ENCODE measurements at regions not wholly inside any gene's neighbourhood (a gene's known extent, or its start where the extent isn't known, plus 50 kb on each side); places are given as distances from the start of the nearest gene placed in this dataset.

GRCh38 chr5:74963407-74963806 is 89.0 kb downstream of the GCNT4 start:
- peaks cover 20% of the 10 kb centered on the region for H3K27me3 ChIP-seq
- no peak for TF ChIP-seq CTCF (IDR thresholded peaks at IDR 0.05; ENCODE audit: low read depth, low read length)
- H3K36me3 ChIP-seq = no peaks in the 10 kb centered on the region
- DNase-seq = no peak
- no peak overlapping the region for H3K4me3 ChIP-seq (ENCODE audit: low read depth, low read length)
- no peaks in the 10 kb centered on the region for H3K9me3 ChIP-seq
- H3K4me1 ChIP-seq = no peaks in the 10 kb centered on the region

GRCh38 chr5:74957906-74958305 is 91.7 kb upstream of the FAM169A start:
- Histone ChIP-seq H3K4me1 (no peaks in the 10 kb centered on the region), H3K4me3 (ENCODE audit: low read depth, low read length) (no peak overlapping the region), H3K27me3 (peaks cover 13% of the 10 kb centered on the region), H3K9me3 (no peaks in the 10 kb centered on the region), H3K36me3 (no peaks in the 10 kb centered on the region)
- no peak for TF ChIP-seq CTCF (IDR thresholded peaks at IDR 0.05; ENCODE audit: low read depth, low read length)
- no peak for DNase-seq

GRCh38 chr5:74957029-74957784 is 91.0 kb upstream of the FAM169A start:
- H3K4me1 ChIP-seq = no peaks in the 10 kb centered on the region
- no peak for TF ChIP-seq CTCF (IDR thresholded peaks at IDR 0.05; ENCODE audit: low read depth, low read length)
- peaks cover 13% of the 10 kb centered on the region for H3K27me3 ChIP-seq

GRCh38 chr5:74956278-74956677 is 90.1 kb upstream of the FAM169A start:
- H3K27me3 ChIP-seq = peaks cover 13% of the 10 kb centered on the region
- no peaks in the 10 kb centered on the region for H3K4me1 ChIP-seq
- H3K4me3 ChIP-seq (ENCODE audit: low read depth, low read length) = no peak overlapping the region
- DNase-seq = no peak
- no peaks in the 10 kb centered on the region for H3K36me3 ChIP-seq
- H3K9me3 ChIP-seq = no peaks in the 10 kb centered on the region
- no peak for TF ChIP-seq CTCF (IDR thresholded peaks at IDR 0.05; ENCODE audit: low read depth, low read length)

More at GRCh38 chr5:74957029-74957784, 91.0 kb upstream of the FAM169A start:
- no peaks in the 10 kb centered on the region for H3K36me3 ChIP-seq
- no peaks in the 10 kb centered on the region for H3K9me3 ChIP-seq
- no peak for DNase-seq
- H3K4me3 ChIP-seq (ENCODE audit: low read depth, low read length) = no peak overlapping the region

GRCh38 chr5:74954919-74955318 is 88.7 kb upstream of the FAM169A start:
- no peaks in the 10 kb centered on the region for H3K36me3 ChIP-seq
- peaks cover 13% of the 10 kb centered on the region for H3K27me3 ChIP-seq
- no peak for TF ChIP-seq CTCF (IDR thresholded peaks at IDR 0.05; ENCODE audit: low read depth, low read length)
- H3K9me3 ChIP-seq = no peaks in the 10 kb centered on the region
- no peak overlapping the region for H3K4me3 ChIP-seq (ENCODE audit: low read depth, low read length)
- H3K4me1 ChIP-seq = no peaks in the 10 kb centered on the region
- DNase-seq = no peak

GRCh38 chr5:74953937-74954720 is 87.9 kb upstream of the FAM169A start:
- Histone ChIP-seq H3K4me1 (no peaks in the 10 kb centered on the region), H3K4me3 (ENCODE audit: low read depth, low read length) (no peak overlapping the region), H3K36me3 (no peaks in the 10 kb centered on the region), H3K27me3 (peaks cover 12% of the 10 kb centered on the region), H3K9me3 (no peaks in the 10 kb centered on the region)
- no peak for DNase-seq
- TF ChIP-seq CTCF (IDR thresholded peaks at IDR 0.05; ENCODE audit: low read depth, low read length) = no peak
